ENCODE measurements at regions not wholly inside any gene's neighbourhood (a gene's known extent, or its start where the extent isn't known, plus 50 kb on each side); places are given as distances from the start of the nearest gene placed in this dataset.

- Histone ChIP-seq H3K9me3 (ENCODE audit: control insufficient read depth in 5 of 5, low read length in 5 of 5) (no peaks in the 10 kb centered on the region), H3K4me3 (ENCODE audit: low read depth in 1 of 5, low read length in 5 of 5) (no peak overlapping the region), H3K27me3 (ENCODE audit: control insufficient read depth in 5 of 5, insufficient read depth in 4 of 5, low read length in 5 of 5) (peaks cover 0 to 8% (median 6%) of the 10 kb centered on the region in 5 donors), H3K4me1 (ENCODE audit: control insufficient read depth in 5 of 5, insufficient read depth in 5 of 5, low read length in 5 of 5) (peaks cover 0 to 9% (median 0%) of the 10 kb centered on the region in 5 donors), H3K9ac (ENCODE audit: low read length in 5 of 5) (no peak overlapping the region), H3K36me3 (ENCODE audit: control insufficient read depth in 5 of 5, insufficient read depth in 5 of 5, low read length in 5 of 5) (no peaks in the 10 kb centered on the region), H3K27ac (ENCODE audit: low read depth, low read length) (no peak overlapping the region)
Observed at GRCh38 chr16:51055434-51055833, 95.6 kb downstream of the SALL1 start.

GRCh38 chr16:51053775-51054174 is 97.3 kb downstream of the SALL1 start:
- Histone ChIP-seq H3K4me1 (ENCODE audit: control insufficient read depth in 5 of 5, insufficient read depth in 5 of 5, low read length in 5 of 5) (peaks cover 0 to 9% (median 0%) of the 10 kb centered on the region in 5 donors), H3K27ac (ENCODE audit: low read depth, low read length) (no peak overlapping the region), H3K9me3 (ENCODE audit: control insufficient read depth in 5 of 5, low read length in 5 of 5) (no peaks in the 10 kb centered on the region), H3K36me3 (ENCODE audit: control insufficient read depth in 5 of 5, insufficient read depth in 5 of 5, low read length in 5 of 5) (no peaks in the 10 kb centered on the region), H3K27me3 (ENCODE audit: control insufficient read depth in 5 of 5, insufficient read depth in 4 of 5, low read length in 5 of 5) (peaks cover 0 to 8% (median 6%) of the 10 kb centered on the region in 5 donors), H3K9ac (ENCODE audit: low read length in 5 of 5) (no peak overlapping the region), H3K4me3 (ENCODE audit: low read depth in 1 of 5, low read length in 5 of 5) (no peak overlapping the region)

GRCh38 chr16:51051671-51052070 is 99.4 kb downstream of the SALL1 start:
- Histone ChIP-seq H3K36me3 (ENCODE audit: control insufficient read depth in 5 of 5, insufficient read depth in 5 of 5, low read length in 5 of 5) (no peaks in the 10 kb centered on the region), H3K4me1 (ENCODE audit: control insufficient read depth in 5 of 5, insufficient read depth in 5 of 5, low read length in 5 of 5) (peaks cover 0 to 9% (median 0%) of the 10 kb centered on the region in 5 donors), H3K9ac (ENCODE audit: low read length in 5 of 5) (no peak overlapping the region), H3K4me3 (ENCODE audit: low read depth in 1 of 5, low read length in 5 of 5) (no peak overlapping the region), H3K9me3 (ENCODE audit: control insufficient read depth in 5 of 5, low read length in 5 of 5) (no peaks in the 10 kb centered on the region), H3K27ac (ENCODE audit: low read depth, low read length) (no peak overlapping the region), H3K27me3 (ENCODE audit: control insufficient read depth in 5 of 5, insufficient read depth in 4 of 5, low read length in 5 of 5) (peaks cover 0 to 6% (median 0%) of the 10 kb centered on the region in 5 donors)

- Histone ChIP-seq H3K27ac (ENCODE audit: low read depth, low read length) (no peak overlapping the region), H3K9me3 (ENCODE audit: control insufficient read depth in 5 of 5, low read length in 5 of 5) (no peaks in the 10 kb centered on the region), H3K4me3 (ENCODE audit: low read depth in 1 of 5, low read length in 5 of 5) (no peak overlapping the region), H3K9ac (ENCODE audit: low read length in 5 of 5) (no peak overlapping the region), H3K4me1 (ENCODE audit: control insufficient read depth in 5 of 5, insufficient read depth in 5 of 5, low read length in 5 of 5) (peaks cover 0 to 3% (median 0%) of the 10 kb centered on the region in 5 donors), H3K36me3 (ENCODE audit: control insufficient read depth in 5 of 5, insufficient read depth in 5 of 5, low read length in 5 of 5) (no peaks in the 10 kb centered on the region), H3K27me3 (ENCODE audit: control insufficient read depth in 5 of 5, insufficient read depth in 4 of 5, low read length in 5 of 5) (peaks cover 0 to 4% (median 0%) of the 10 kb centered on the region in 5 donors)
Observed at GRCh38 chr16:51050377-51050706, 100.7 kb downstream of the SALL1 start.

- Histone ChIP-seq H3K27me3 (ENCODE audit: control insufficient read depth in 5 of 5, insufficient read depth in 4 of 5, low read length in 5 of 5) (peaks cover 0 to 4% (median 0%) of the 10 kb centered on the region in 5 donors), H3K4me3 (ENCODE audit: low read depth in 1 of 5, low read length in 5 of 5) (no peak overlapping the region), H3K36me3 (ENCODE audit: control insufficient read depth in 5 of 5, insufficient read depth in 5 of 5, low read length in 5 of 5) (no peaks in the 10 kb centered on the region), H3K9ac (ENCODE audit: low read length in 5 of 5) (no peak overlapping the region), H3K9me3 (ENCODE audit: control insufficient read depth in 5 of 5, low read length in 5 of 5) (no peaks in the 10 kb centered on the region), H3K27ac (ENCODE audit: low read depth, low read length) (no peak overlapping the region), H3K4me1 (ENCODE audit: control insufficient read depth in 5 of 5, insufficient read depth in 5 of 5, low read length in 5 of 5) (no peaks in the 10 kb centered on the region)
Observed at GRCh38 chr16:51049678-51050376, 101.2 kb downstream of the SALL1 start.

- peaks cover 0 to 7% (median 0%) of the 10 kb centered on the region in 5 donors for H3K27me3 ChIP-seq (ENCODE audit: control insufficient read depth in 5 of 5, insufficient read depth in 4 of 5, low read length in 5 of 5)
- no peaks in the 10 kb centered on the region for H3K36me3 ChIP-seq (ENCODE audit: control insufficient read depth in 5 of 5, insufficient read depth in 5 of 5, low read length in 5 of 5)
- H3K9me3 ChIP-seq (ENCODE audit: control insufficient read depth in 5 of 5, low read length in 5 of 5): no peaks in the 10 kb centered on the region
- no peak overlapping the region for H3K9ac ChIP-seq (ENCODE audit: low read length in 5 of 5)
- H3K4me3 ChIP-seq (ENCODE audit: low read depth in 1 of 5, low read length in 5 of 5): no peak overlapping the region
- H3K27ac ChIP-seq (ENCODE audit: low read depth, low read length): no peak overlapping the region
- H3K4me1 ChIP-seq (ENCODE audit: control insufficient read depth in 5 of 5, insufficient read depth in 5 of 5, low read length in 5 of 5): no peaks in the 10 kb centered on the region
Observed at GRCh38 chr16:51049276-51049675, 101.8 kb downstream of the SALL1 start.

- H3K4me1 ChIP-seq (ENCODE audit: control insufficient read depth in 5 of 5, insufficient read depth in 5 of 5, low read length in 5 of 5): no peaks in the 10 kb centered on the region
- no peak overlapping the region for H3K4me3 ChIP-seq (ENCODE audit: low read depth in 1 of 5, low read length in 5 of 5)
- H3K27me3 ChIP-seq (ENCODE audit: control insufficient read depth in 5 of 5, insufficient read depth in 4 of 5, low read length in 5 of 5): peaks cover 0 to 7% (median 0%) of the 10 kb centered on the region in 5 donors
- no peak overlapping the region for H3K27ac ChIP-seq (ENCODE audit: low read depth, low read length)
- no peaks in the 10 kb centered on the region for H3K9me3 ChIP-seq (ENCODE audit: control insufficient read depth in 5 of 5, low read length in 5 of 5)
- no peak overlapping the region for H3K9ac ChIP-seq (ENCODE audit: low read length in 5 of 5)
- no peaks in the 10 kb centered on the region for H3K36me3 ChIP-seq (ENCODE audit: control insufficient read depth in 5 of 5, insufficient read depth in 5 of 5, low read length in 5 of 5)
Observed at GRCh38 chr16:51048544-51048943, 102.5 kb downstream of the SALL1 start.

GRCh38 chr16:51045794-51046193 is 105.3 kb downstream of the SALL1 start:
- H3K36me3 ChIP-seq (ENCODE audit: control insufficient read depth in 5 of 5, insufficient read depth in 5 of 5, low read length in 5 of 5): no peaks in the 10 kb centered on the region
- no peak overlapping the region for H3K27ac ChIP-seq (ENCODE audit: low read depth, low read length)
- no peaks in the 10 kb centered on the region for H3K4me1 ChIP-seq (ENCODE audit: control insufficient read depth in 5 of 5, insufficient read depth in 5 of 5, low read length in 5 of 5)
- no peak overlapping the region for H3K4me3 ChIP-seq (ENCODE audit: low read depth in 1 of 5, low read length in 5 of 5)
- no peak overlapping the region for H3K9ac ChIP-seq (ENCODE audit: low read length in 5 of 5)
- peaks cover 0 to 7% (median 0%) of the 10 kb centered on the region in 5 donors for H3K27me3 ChIP-seq (ENCODE audit: control insufficient read depth in 5 of 5, insufficient read depth in 4 of 5, low read length in 5 of 5)
- no peaks in the 10 kb centered on the region for H3K9me3 ChIP-seq (ENCODE audit: control insufficient read depth in 5 of 5, low read length in 5 of 5)

- Histone ChIP-seq H3K9me3 (ENCODE audit: control insufficient read depth in 5 of 5, low read length in 5 of 5) (no peaks in the 10 kb centered on the region), H3K36me3 (ENCODE audit: control insufficient read depth in 5 of 5, insufficient read depth in 5 of 5, low read length in 5 of 5) (no peaks in the 10 kb centered on the region), H3K4me1 (ENCODE audit: control insufficient read depth in 5 of 5, insufficient read depth in 5 of 5, low read length in 5 of 5) (no peaks in the 10 kb centered on the region), H3K9ac (ENCODE audit: low read length in 5 of 5) (no peak overlapping the region), H3K27me3 (ENCODE audit: control insufficient read depth in 5 of 5, insufficient read depth in 4 of 5, low read length in 5 of 5) (peaks cover 0 to 7% (median 0%) of the 10 kb centered on the region in 5 donors), H3K27ac (ENCODE audit: low read depth, low read length) (no peak overlapping the region), H3K4me3 (ENCODE audit: low read depth in 1 of 5, low read length in 5 of 5) (no peak overlapping the region)
Observed at GRCh38 chr16:51045186-51045585, 105.9 kb downstream of the SALL1 start.

- Histone ChIP-seq H3K27me3 (ENCODE audit: control insufficient read depth in 5 of 5, insufficient read depth in 4 of 5, low read length in 5 of 5) (peaks cover 0 to 7% (median 0%) of the 10 kb centered on the region in 5 donors), H3K9ac (ENCODE audit: low read length in 5 of 5) (no peak overlapping the region), H3K27ac (ENCODE audit: low read depth, low read length) (no peak overlapping the region), H3K36me3 (ENCODE audit: control insufficient read depth in 5 of 5, insufficient read depth in 5 of 5, low read length in 5 of 5) (no peaks in the 10 kb centered on the region), H3K4me3 (ENCODE audit: low read depth in 1 of 5, low read length in 5 of 5) (no peak overlapping the region), H3K4me1 (ENCODE audit: control insufficient read depth in 5 of 5, insufficient read depth in 5 of 5, low read length in 5 of 5) (no peaks in the 10 kb centered on the region), H3K9me3 (ENCODE audit: control insufficient read depth in 5 of 5, low read length in 5 of 5) (no peaks in the 10 kb centered on the region)
Observed at GRCh38 chr16:51041546-51041945, 109.5 kb downstream of the SALL1 start.
